ENCODE measurements at regions not wholly inside any gene's neighbourhood (a gene's known extent, or its start where the extent isn't known, plus 50 kb on each side); places are given as distances from the start of the nearest gene placed in this dataset.

GRCh38 chr11:26073646-26074045 is 258.3 kb upstream of the ANO3 start:
- Histone ChIP-seq H3K36me3 (ENCODE audit: control insufficient read depth, insufficient read depth, low read length) (no peaks in the 10 kb centered on the region), H2AFZ (no peak overlapping the region), H3K4me1 (no peaks in the 10 kb centered on the region), H3K9ac (no peak overlapping the region), H3K4me2 (ENCODE audit: low read length) (no peak overlapping the region), H3K4me3 (ENCODE audit: low read depth, low read length) (no peak overlapping the region), H3K9me3 (ENCODE audit: control insufficient read depth, low read length) (no peaks in the 10 kb centered on the region), H3K27me3 (ENCODE audit: control insufficient read depth, insufficient read depth, low read length) (no peaks in the 10 kb centered on the region), H3K79me2 (no peaks in the 10 kb centered on the region), H3K27ac (no peak overlapping the region)
- TF ChIP-seq CTCF (IDR thresholded peaks at IDR 0.05) = no peak

DNA sequence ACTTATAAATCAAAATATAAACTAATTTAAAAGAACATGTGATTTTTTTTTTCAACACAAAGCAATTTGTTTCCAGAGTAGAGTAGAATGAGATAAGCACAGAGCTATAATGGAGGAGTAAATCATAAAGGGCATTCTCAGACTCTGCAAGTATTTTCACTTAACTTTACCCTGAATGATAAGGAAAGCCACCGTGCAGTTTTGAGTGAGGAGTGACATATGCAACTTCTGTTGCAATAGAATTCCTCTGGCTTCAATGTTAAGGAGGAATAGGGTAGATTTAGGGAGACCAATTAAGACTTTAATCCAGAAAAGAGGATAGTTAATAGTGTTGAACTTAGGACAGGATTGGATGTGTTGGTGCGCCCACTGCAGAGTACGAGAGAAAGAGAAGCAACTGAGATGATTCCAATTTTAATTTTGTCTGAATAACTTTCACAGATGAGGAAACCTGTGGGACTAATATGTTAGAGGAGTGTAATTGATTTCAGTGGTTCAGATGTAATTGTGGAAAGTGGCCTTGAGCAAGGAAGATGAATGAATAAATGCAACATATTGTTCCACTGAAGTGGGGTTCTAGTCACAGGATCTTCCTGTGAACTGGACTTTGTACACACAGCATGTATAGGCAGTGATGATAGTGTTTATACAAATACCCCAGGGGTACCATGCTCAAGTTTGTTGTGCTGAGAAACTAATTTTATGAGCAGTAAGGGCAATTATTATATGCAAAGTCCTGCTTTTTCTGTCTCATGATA is 255.5 kb upstream of the ANO3 start:
- no peak overlapping the region for H3K4me2 ChIP-seq (ENCODE audit: low read length)
- no peak overlapping the region for H3K4me3 ChIP-seq (ENCODE audit: low read depth, low read length)
- no peak overlapping the region for H3K27ac ChIP-seq
- H2AFZ ChIP-seq = no peak overlapping the region
- no peaks in the 10 kb centered on the region for H3K79me2 ChIP-seq
- no peaks in the 10 kb centered on the region for H3K4me1 ChIP-seq
- no peak overlapping the region for H3K9ac ChIP-seq
- no peaks in the 10 kb centered on the region for H3K27me3 ChIP-seq (ENCODE audit: control insufficient read depth, insufficient read depth, low read length)
- H3K9me3 ChIP-seq (ENCODE audit: control insufficient read depth, low read length) = no peaks in the 10 kb centered on the region
- H3K36me3 ChIP-seq (ENCODE audit: control insufficient read depth, insufficient read depth, low read length) = no peaks in the 10 kb centered on the region
- TF ChIP-seq CTCF (IDR thresholded peaks at IDR 0.05) = no peak

GRCh38 chr11:26078231-26078821 is 253.6 kb upstream of the ANO3 start:
- TF ChIP-seq CTCF (IDR thresholded peaks at IDR 0.05) = no peak
- Histone ChIP-seq H3K27ac (no peak overlapping the region), H3K4me2 (ENCODE audit: low read length) (no peak overlapping the region), H3K27me3 (ENCODE audit: control insufficient read depth, insufficient read depth, low read length) (no peaks in the 10 kb centered on the region), H3K79me2 (no peaks in the 10 kb centered on the region), H3K9ac (no peak overlapping the region), H3K4me1 (no peaks in the 10 kb centered on the region), H2AFZ (no peak overlapping the region), H3K36me3 (ENCODE audit: control insufficient read depth, insufficient read depth, low read length) (no peaks in the 10 kb centered on the region), H3K4me3 (ENCODE audit: low read depth, low read length) (no peak overlapping the region), H3K9me3 (ENCODE audit: control insufficient read depth, low read length) (no peaks in the 10 kb centered on the region)

GRCh38 chr11:26084313-26084712 is 247.6 kb upstream of the ANO3 start:
- no peaks in the 10 kb centered on the region for H3K36me3 ChIP-seq (ENCODE audit: control insufficient read depth, insufficient read depth, low read length)
- no peaks in the 10 kb centered on the region for H3K27me3 ChIP-seq (ENCODE audit: control insufficient read depth, insufficient read depth, low read length)
- no peak overlapping the region for H3K4me2 ChIP-seq (ENCODE audit: low read length)
- H3K9me3 ChIP-seq (ENCODE audit: control insufficient read depth, low read length) = no peaks in the 10 kb centered on the region
- TF ChIP-seq CTCF (IDR thresholded peaks at IDR 0.05) = no peak
- no peak overlapping the region for H3K4me3 ChIP-seq (ENCODE audit: low read depth, low read length)
- no peaks in the 10 kb centered on the region for H3K79me2 ChIP-seq
- H3K4me1 ChIP-seq = no peaks in the 10 kb centered on the region
- H3K27ac ChIP-seq = no peak overlapping the region
- no peak overlapping the region for H2AFZ ChIP-seq
- no peak overlapping the region for H3K9ac ChIP-seq

DNA sequence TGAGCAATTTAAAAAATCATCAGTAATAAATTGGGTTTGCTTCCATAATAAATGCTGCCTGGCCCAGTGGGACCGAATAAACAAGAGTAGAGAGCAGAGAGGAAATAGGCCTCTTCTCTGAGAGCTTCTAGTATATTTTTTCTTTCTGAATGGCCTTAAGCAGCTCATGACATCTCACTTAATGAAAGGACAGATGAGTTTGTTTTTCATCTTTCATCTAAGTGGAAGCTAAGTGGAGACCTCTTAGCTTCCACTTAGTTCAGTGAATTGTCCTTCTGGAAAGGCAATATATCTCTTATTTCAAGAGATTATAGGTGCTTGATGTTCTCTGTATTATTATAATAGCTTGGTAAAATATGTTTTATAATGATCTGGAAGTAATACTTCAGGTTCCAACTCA is 245.9 kb upstream of the ANO3 start:
- H3K4me3 ChIP-seq (ENCODE audit: low read depth, low read length) = no peak overlapping the region
- no peaks in the 10 kb centered on the region for H3K27me3 ChIP-seq (ENCODE audit: control insufficient read depth, insufficient read depth, low read length)
- no peaks in the 10 kb centered on the region for H3K9me3 ChIP-seq (ENCODE audit: control insufficient read depth, low read length)
- no peak for TF ChIP-seq CTCF (IDR thresholded peaks at IDR 0.05)
- H3K9ac ChIP-seq = no peak overlapping the region
- no peaks in the 10 kb centered on the region for H3K79me2 ChIP-seq
- H3K27ac ChIP-seq = no peak overlapping the region
- no peaks in the 10 kb centered on the region for H3K36me3 ChIP-seq (ENCODE audit: control insufficient read depth, insufficient read depth, low read length)
- no peaks in the 10 kb centered on the region for H3K4me1 ChIP-seq
- no peak overlapping the region for H2AFZ ChIP-seq
- H3K4me2 ChIP-seq (ENCODE audit: low read length) = no peak overlapping the region
